Endothelial cell of umbilical vein (primary cell): ENCODE measurements at regions not wholly inside any gene's neighbourhood (a gene's known extent, or its start where the extent isn't known, plus 50 kb on each side); places are given as distances from the start of the nearest gene placed in this dataset.

Experiments used
- BruUV-seq: library from RNA; stranded (reverse); fragments of 400-500 nt; replicated peaks from 2 replicates; lab custom pipeline; 2021; lab: Mats Ljungman, UMichigan
- CTCF ChIA-PET: fragments of 300-600, 350-600 bp; sonication (Branson Sonifier 250); formaldehyde crosslinking; loops from one replicate; lab custom pipeline; 2021; ENCODE audit warnings: antibody characterized with exemption, inconsistent platforms; lab: Charles Lee
- POLR2A ChIA-PET: fragments of 300-600, 350-600 bp; sonication (Branson Sonifier 250); formaldehyde crosslinking; loops from one replicate; lab custom pipeline; 2021; ENCODE audit warnings: antibody characterized with exemption, inconsistent platforms; lab: Charles Lee
- DNase-seq: peaks from one replicate; pipeline ENCODE4 v3.0.0-alpha.2; 2011; ENCODE audit warnings: low read depth, low spot score
- FAIRE-seq: peaks from 2 replicates; lab custom pipeline; 2011; peaks lifted over from hg19 to GRCh38; lab: Jason Lieb, UNC
- H2AFZ ChIP-seq: 2 replicates; pipeline ENCODE4 v1.6.0; 2012; ENCODE audit warnings: low read depth, low read length, control low read depth, inconsistent platforms
- H3K27ac ChIP-seq: 2 replicates; pipeline ENCODE4 v1.5.1; 2011; ENCODE audit warnings: low read depth, mild to moderate bottlenecking, control low read depth, low read length, moderate library complexity; ENCODE audit not compliant: insufficient read depth
- H3K27me3 ChIP-seq, 2 experiments: 2 replicates each; pipeline versions ENCODE4 v1.6.0 to v1.6.1; 2011; ENCODE audit warnings: low read length in 2 of 2, mixed read lengths in 1 of 2; ENCODE audit not compliant: control insufficient read depth in 2 of 2, insufficient read depth in 2 of 2
- H3K36me3 ChIP-seq, 2 experiments: 2 replicates in 1 of 2; 3 replicates in 1 of 2; pipeline ENCODE4 v1.5.1; 2011; ENCODE audit warnings: low read length in 2 of 2, mild to moderate bottlenecking in 1 of 2, moderate library complexity in 1 of 2; ENCODE audit not compliant: control insufficient read depth in 2 of 2, insufficient read depth in 2 of 2; ENCODE audit errors: extremely low read depth in 1 of 2
- H3K4me1 ChIP-seq: 3 replicates; pipeline ENCODE4 v1.5.1; 2011; ENCODE audit warnings: mild to moderate bottlenecking, low read length; ENCODE audit not compliant: control insufficient read depth, insufficient read depth; ENCODE audit errors: extremely low read depth
- H3K4me2 ChIP-seq: 2 replicates; pipeline ENCODE4 v1.6.1; 2011; ENCODE audit warnings: low read length, control low read depth, mixed read lengths; ENCODE audit not compliant: insufficient read depth
- H3K4me3 ChIP-seq, 3 experiments: fragments of 200-600 bp in 1 of 3; sonication (generic), shearing (Covaris generic) in 1 of 3; replicated peaks in 1 of 3; 2 replicates each; pipeline ENCODE4 v1.5.1; 2011 to 2016; ENCODE audit warnings: control low read depth in 3 of 3, low read length in 3 of 3, mild to moderate bottlenecking in 2 of 3, inconsistent platforms in 1 of 3, low read depth in 1 of 3, moderate library complexity in 1 of 3; ENCODE audit not compliant: insufficient read depth in 1 of 3
- H3K79me2 ChIP-seq: 2 replicates; pipeline ENCODE4 v1.6.0; 2012; ENCODE audit warnings: low read length, inconsistent platforms; ENCODE audit not compliant: control insufficient read depth, insufficient read depth
- H3K9ac ChIP-seq: replicated peaks from 2 replicates; pipeline ENCODE3; 2011; ENCODE audit warnings: low read length, control low read depth; ENCODE audit not compliant: insufficient read depth; ENCODE audit errors: extremely low read depth
- H3K9me1 ChIP-seq: replicated peaks from 3 replicates; pipeline ENCODE4 v1.6.0; 2011; ENCODE audit warnings: mild to moderate bottlenecking, low read length; ENCODE audit not compliant: control insufficient read depth, insufficient read depth; ENCODE audit errors: extremely low read depth
- H3K9me3 ChIP-seq: replicated peaks from 2 replicates; pipeline ENCODE4 v1.5.1; 2012; ENCODE audit warnings: low read length, inconsistent platforms; ENCODE audit not compliant: control insufficient read depth, insufficient read depth
- H4K20me1 ChIP-seq: replicated peaks from 2 replicates; pipeline ENCODE3; 2011; ENCODE audit warnings: mild to moderate bottlenecking, low read length; ENCODE audit not compliant: control insufficient read depth, insufficient read depth; ENCODE audit errors: extremely low read depth
- EZH2 ChIP-seq: IDR thresholded peaks from 2 replicates; pipeline ENCODE4 v1.6.1; 2012; ENCODE audit warnings: borderline replicate concordance, low read depth, mild to moderate bottlenecking, moderate library complexity, low read length, inconsistent platforms; ENCODE audit not compliant: severe bottlenecking
- FOS ChIP-seq: IDR thresholded peaks from 2 replicates; pipeline ENCODE4 v1.6.1; 2011; ENCODE audit warnings: mild to moderate bottlenecking, low read length, moderate library complexity, borderline replicate concordance; ENCODE audit not compliant: insufficient read depth
- GATA2 ChIP-seq: IDR thresholded peaks from 2 replicates; pipeline ENCODE4 v1.7.0; 2011; ENCODE audit warnings: low read depth, mild to moderate bottlenecking, moderate library complexity, mixed read lengths, low read length; ENCODE audit not compliant: insufficient read length, insufficient read depth
- JUN ChIP-seq: IDR thresholded peaks from 2 replicates; pipeline ENCODE4 v1.6.1; 2011; ENCODE audit warnings: borderline replicate concordance, low read depth; ENCODE audit not compliant: insufficient read length, insufficient read depth
- MYC ChIP-seq: IDR thresholded peaks from one replicate; pipeline ENCODE4 v1.6.1; 2011; ENCODE audit warnings: mild to moderate bottlenecking, low read depth, low read length
- POLR2A ChIP-seq: IDR thresholded peaks from 2 replicates; pipeline ENCODE4 v1.6.1; 2012; ENCODE audit warnings: low read depth, mild to moderate bottlenecking, control low read depth, low read length
- POLR2AphosphoS5 ChIP-seq: IDR thresholded peaks from 2 replicates; pipeline ENCODE4 v1.6.1; 2012; ENCODE audit warnings: low read depth, mild to moderate bottlenecking, control low read depth, low read length, moderate library complexity; ENCODE audit not compliant: insufficient read depth
- dilution Hi-C: fragments of 300-500 bp; cut with MboI; formaldehyde crosslinking; loops from one replicate; pipeline ENCODE4 v1.15.0; 2019; ENCODE audit warnings: low sequenced_read_pairs; ENCODE audit not compliant: extremely low pct_ligation_motif_present
- intact Hi-C: fragments of 100-400 bp; cut with micrococcal nuclease; formaldehyde crosslinking; loops from one replicate; pipeline ENCODE4 v1.10.0; 2022
- TF ChIP-seq, protein P1 (sequence below), 2 donors: IDR thresholded peaks; 1 replicate in 1 of 2; 2 replicates in 1 of 2; pipeline ENCODE4 v1.5.1; 2011; ENCODE audit warnings: low read length in 2 of 2, mild to moderate bottlenecking in 2 of 2, moderate library complexity in 2 of 2, control low read depth in 1 of 2, inconsistent platforms in 1 of 2, low read depth in 1 of 2; ENCODE audit not compliant: insufficient read depth in 1 of 2; ENCODE audit errors: extremely low read depth in 1 of 2
- TF ChIP-seq, protein P2 (sequence below): IDR thresholded peaks from 2 replicates; pipeline ENCODE4 v1.6.1; 2011; ENCODE audit not compliant: insufficient read depth, insufficient read length

DNA sequence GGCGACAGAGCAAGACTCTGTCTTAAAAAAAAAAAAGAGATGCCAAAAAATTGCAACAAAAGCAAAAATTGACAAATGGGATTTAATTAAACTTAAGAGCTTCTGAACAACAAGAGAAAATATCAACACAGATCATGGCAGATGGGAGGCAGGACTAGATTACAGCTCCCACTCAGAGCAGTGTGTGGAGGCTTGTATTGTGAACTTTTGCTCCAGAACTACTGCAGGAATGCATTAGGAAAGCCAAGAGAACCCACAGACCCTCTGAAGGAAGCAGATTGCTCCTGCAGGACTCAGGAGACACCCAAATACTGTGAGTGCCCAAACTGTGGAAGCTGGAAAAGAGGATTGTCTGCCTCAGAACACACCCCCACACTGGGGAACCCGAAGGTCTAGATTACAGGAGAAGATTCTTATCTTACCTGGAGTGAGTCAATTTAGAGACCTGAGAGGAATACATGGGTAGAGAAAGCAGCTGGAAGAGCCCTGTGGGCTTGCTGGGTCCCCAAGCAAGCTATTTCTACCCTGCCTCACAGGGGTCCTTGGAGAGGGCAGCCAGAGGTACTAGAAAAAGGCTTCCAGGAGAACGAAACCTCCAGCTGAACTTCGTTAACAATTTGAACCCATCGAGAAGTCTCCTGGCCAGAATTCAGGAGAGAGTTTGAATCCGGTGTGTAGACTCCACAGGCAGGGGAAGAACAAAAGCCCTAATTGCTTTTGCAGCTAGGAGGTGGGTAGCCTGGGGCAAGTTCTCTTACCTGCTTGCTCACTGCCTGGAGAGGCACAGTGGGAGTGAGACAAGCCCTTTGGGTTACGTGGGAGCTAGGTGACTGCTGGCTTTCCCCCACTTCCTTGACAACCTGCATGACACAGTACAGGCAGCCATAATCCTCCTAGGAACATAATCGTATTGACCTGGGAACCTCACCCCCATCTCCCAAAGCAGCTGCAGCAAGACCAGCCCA is 593.4 kb upstream of the RGMB start:
- no peak overlapping the region for H2AFZ ChIP-seq
- intact Hi-C loops (loop anchor here (10.0 kb wide), 1 partner anchor 645 kb away; no protein-coding TSS in a partner anchor), dilution Hi-C loops (no loop called here)
- H3K4me3 ChIP-seq: no peak overlapping the region
- no peaks in the 10 kb centered on the region for H3K27me3 ChIP-seq
- no peak overlapping the region for H3K27ac ChIP-seq
- H4K20me1 ChIP-seq: no peaks in the 10 kb centered on the region
- DNase-seq (no peak), FAIRE-seq (no peak)
- H3K9ac ChIP-seq: no peak overlapping the region
- no peak for TF ChIP-seq EZH2
- TF ChIP-seq, protein P1, sequence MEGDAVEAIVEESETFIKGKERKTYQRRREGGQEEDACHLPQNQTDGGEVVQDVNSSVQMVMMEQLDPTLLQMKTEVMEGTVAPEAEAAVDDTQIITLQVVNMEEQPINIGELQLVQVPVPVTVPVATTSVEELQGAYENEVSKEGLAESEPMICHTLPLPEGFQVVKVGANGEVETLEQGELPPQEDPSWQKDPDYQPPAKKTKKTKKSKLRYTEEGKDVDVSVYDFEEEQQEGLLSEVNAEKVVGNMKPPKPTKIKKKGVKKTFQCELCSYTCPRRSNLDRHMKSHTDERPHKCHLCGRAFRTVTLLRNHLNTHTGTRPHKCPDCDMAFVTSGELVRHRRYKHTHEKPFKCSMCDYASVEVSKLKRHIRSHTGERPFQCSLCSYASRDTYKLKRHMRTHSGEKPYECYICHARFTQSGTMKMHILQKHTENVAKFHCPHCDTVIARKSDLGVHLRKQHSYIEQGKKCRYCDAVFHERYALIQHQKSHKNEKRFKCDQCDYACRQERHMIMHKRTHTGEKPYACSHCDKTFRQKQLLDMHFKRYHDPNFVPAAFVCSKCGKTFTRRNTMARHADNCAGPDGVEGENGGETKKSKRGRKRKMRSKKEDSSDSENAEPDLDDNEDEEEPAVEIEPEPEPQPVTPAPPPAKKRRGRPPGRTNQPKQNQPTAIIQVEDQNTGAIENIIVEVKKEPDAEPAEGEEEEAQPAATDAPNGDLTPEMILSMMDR (IDR thresholded peaks at IDR 0.05; ENCODE audit: extremely low read depth in 1 of 2, insufficient read depth in 1 of 2, low read depth in 1 of 2, low read length in 2 of 2): no peak
- no peak for TF ChIP-seq POLR2A
- no peak for TF ChIP-seq MYC
- TF ChIP-seq POLR2AphosphoS5: no peak
- no peak for TF ChIP-seq JUN
- no peak for TF ChIP-seq GATA2
- TF ChIP-seq, protein P2, sequence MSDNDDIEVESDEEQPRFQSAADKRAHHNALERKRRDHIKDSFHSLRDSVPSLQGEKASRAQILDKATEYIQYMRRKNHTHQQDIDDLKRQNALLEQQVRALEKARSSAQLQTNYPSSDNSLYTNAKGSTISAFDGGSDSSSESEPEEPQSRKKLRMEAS: no peak
- TF ChIP-seq FOS: no peak
- no peaks in the 10 kb centered on the region for H3K4me1 ChIP-seq
- H3K36me3 ChIP-seq: no peaks in the 10 kb centered on the region
- no peak overlapping the region for H3K4me2 ChIP-seq
- CTCF ChIA-PET: no interaction called here
- H3K9me1 ChIP-seq: no peaks in the 10 kb centered on the region
- no peaks in the 10 kb centered on the region for H3K79me2 ChIP-seq
- POLR2A ChIA-PET: no interaction called here
- H3K9me3 ChIP-seq: no peaks in the 10 kb centered on the region
- no TSS peak for BruUV-seq
